A673 (cell line): ENCODE measurements at regions not wholly inside any gene's neighbourhood (a gene's known extent, or its start where the extent isn't known, plus 50 kb on each side); places are given as distances from the start of the nearest gene placed in this dataset.

Experiments used
- BruUV-seq: library from RNA; stranded (reverse); fragments of 400-500 nt; replicated peaks from 2 replicates; lab custom pipeline; 2021; lab: Mats Ljungman, UMichigan
- CTCF ChIA-PET: fragments of 300-600 bp; sonication (Branson Sonifier 250); formaldehyde crosslinking; loops from one replicate; lab custom pipeline; 2022; ENCODE audit warnings: antibody characterized with exemption; lab: Charles Lee
- POLR2A ChIA-PET: fragments of 300-600 bp; sonication (Branson Sonifier 250); formaldehyde crosslinking; loops from one replicate; lab custom pipeline; 2022; ENCODE audit warnings: antibody characterized with exemption; ENCODE audit not compliant: low non-redundant PET; lab: Charles Lee
- DNase-seq: peaks from one replicate; pipeline ENCODE4 v3.0.0-alpha.2; 2015; ENCODE audit warnings: low spot score
- H3K27ac ChIP-seq: fragments of 200-600 bp; sonication (generic); 2 replicates; pipeline ENCODE4 v1.5.1; 2016; ENCODE audit warnings: mixed run types, low read depth, mild to moderate bottlenecking, mixed read lengths, antibody characterized with exemption, low read length; ENCODE audit not compliant: poor library complexity, severe bottlenecking
- H3K27me3 ChIP-seq: fragments of 200-600 bp; sonication (generic); replicated peaks from 2 replicates; pipeline ENCODE4 v1.6.1; 2017; ENCODE audit warnings: mixed run types, low read depth, mild to moderate bottlenecking, mixed read lengths, antibody characterized with exemption, low read length; ENCODE audit not compliant: insufficient read depth, poor library complexity
- H3K36me3 ChIP-seq: fragments of 200-600 bp; sonication (generic); 2 replicates; pipeline ENCODE4 v1.6.1; 2016; ENCODE audit warnings: mixed run types, mild to moderate bottlenecking, mixed read lengths, antibody characterized with exemption, low read length; ENCODE audit not compliant: insufficient read depth, poor library complexity, severe bottlenecking
- H3K4me1 ChIP-seq: fragments of 200-600 bp; sonication (generic); 2 replicates; pipeline ENCODE4 v1.6.1; 2017; ENCODE audit warnings: mixed run types, mild to moderate bottlenecking, mixed read lengths, antibody characterized with exemption, low read length; ENCODE audit not compliant: insufficient read depth, poor library complexity, severe bottlenecking
- H3K4me3 ChIP-seq: fragments of 200-600 bp; sonication (generic); 2 replicates; pipeline ENCODE4 v1.5.1; 2016; ENCODE audit warnings: low read depth, mixed run types, mild to moderate bottlenecking, mixed read lengths, low read length; ENCODE audit not compliant: poor library complexity, severe bottlenecking
- H3K9me3 ChIP-seq: fragments of 200-600 bp; sonication (generic); 2 replicates; pipeline ENCODE4 v1.6.1; 2016; ENCODE audit warnings: mixed run types, low read depth, mild to moderate bottlenecking, mixed read lengths, antibody characterized with exemption, low read length; ENCODE audit not compliant: poor library complexity, severe bottlenecking
- EZH2 ChIP-seq: fragments of 200-600 bp; sonication (generic); IDR thresholded peaks from 2 replicates; pipeline ENCODE4 v1.6.1; 2017; ENCODE audit warnings: borderline replicate concordance, low read depth, mild to moderate bottlenecking, mixed read lengths, antibody characterized with exemption, low read length; ENCODE audit not compliant: poor library complexity, severe bottlenecking
- intact Hi-C: fragments of 100-400 bp; cut with micrococcal nuclease; formaldehyde crosslinking; loops from one replicate; pipeline ENCODE4 v1.10.0; 2022; ENCODE audit not compliant: unreplicated experiment
- TF ChIP-seq, protein P1 (sequence below): fragments of 300-800, 200-600 bp; sonication (generic); conservative IDR thresholded peaks from 2 replicates; pipeline ENCODE4 v1.5.1; 2017; ENCODE audit warnings: low read depth, mild to moderate bottlenecking, antibody characterized with exemption, low read length, moderate library complexity, mixed read lengths

DNA sequence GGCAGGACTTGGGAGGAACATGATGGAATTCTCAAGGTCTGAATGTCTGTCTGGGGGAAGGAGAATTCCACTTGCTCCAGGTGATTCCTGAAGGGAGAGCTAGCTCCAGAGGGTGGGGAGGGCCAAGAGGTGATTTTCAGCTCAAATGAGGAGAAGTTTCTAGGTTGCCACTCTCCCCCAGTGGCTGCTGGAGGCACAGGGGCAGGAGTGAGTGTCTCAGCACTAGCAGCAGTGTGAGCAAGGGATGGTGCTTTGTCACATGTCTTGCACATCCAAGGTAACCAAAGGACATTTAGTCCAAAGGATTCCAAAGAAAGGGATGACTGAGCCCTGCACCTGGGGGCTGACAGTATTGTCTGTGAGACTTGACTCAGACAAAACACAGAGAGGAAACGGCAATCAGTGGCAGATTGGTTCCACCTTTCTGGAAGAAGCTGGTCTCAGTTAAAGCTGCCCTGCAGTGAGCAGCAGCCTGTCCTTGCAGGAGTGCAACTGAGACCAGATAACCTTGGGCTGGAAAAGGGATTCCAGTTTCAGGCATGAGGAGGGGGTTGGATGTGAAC lies 51.2 kb upstream of the PCBD1 start:
- no peaks in the 10 kb centered on the region for H3K4me1 ChIP-seq
- no peaks in the 10 kb centered on the region for H3K27me3 ChIP-seq
- no peaks in the 10 kb centered on the region for H3K36me3 ChIP-seq
- intact Hi-C loops = no loop called here
- no peak for DNase-seq
- no peak overlapping the region for H3K4me3 ChIP-seq
- no TSS peak for BruUV-seq
- ChIA-PET CTCF (no interaction called here), POLR2A (no interaction called here)
- no peak overlapping the region for H3K27ac ChIP-seq
- TF ChIP-seq EZH2 = no peak
- TF ChIP-seq, protein P1, sequence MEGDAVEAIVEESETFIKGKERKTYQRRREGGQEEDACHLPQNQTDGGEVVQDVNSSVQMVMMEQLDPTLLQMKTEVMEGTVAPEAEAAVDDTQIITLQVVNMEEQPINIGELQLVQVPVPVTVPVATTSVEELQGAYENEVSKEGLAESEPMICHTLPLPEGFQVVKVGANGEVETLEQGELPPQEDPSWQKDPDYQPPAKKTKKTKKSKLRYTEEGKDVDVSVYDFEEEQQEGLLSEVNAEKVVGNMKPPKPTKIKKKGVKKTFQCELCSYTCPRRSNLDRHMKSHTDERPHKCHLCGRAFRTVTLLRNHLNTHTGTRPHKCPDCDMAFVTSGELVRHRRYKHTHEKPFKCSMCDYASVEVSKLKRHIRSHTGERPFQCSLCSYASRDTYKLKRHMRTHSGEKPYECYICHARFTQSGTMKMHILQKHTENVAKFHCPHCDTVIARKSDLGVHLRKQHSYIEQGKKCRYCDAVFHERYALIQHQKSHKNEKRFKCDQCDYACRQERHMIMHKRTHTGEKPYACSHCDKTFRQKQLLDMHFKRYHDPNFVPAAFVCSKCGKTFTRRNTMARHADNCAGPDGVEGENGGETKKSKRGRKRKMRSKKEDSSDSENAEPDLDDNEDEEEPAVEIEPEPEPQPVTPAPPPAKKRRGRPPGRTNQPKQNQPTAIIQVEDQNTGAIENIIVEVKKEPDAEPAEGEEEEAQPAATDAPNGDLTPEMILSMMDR = no peak
- H3K9me3 ChIP-seq = no peaks in the 10 kb centered on the region

DNA sequence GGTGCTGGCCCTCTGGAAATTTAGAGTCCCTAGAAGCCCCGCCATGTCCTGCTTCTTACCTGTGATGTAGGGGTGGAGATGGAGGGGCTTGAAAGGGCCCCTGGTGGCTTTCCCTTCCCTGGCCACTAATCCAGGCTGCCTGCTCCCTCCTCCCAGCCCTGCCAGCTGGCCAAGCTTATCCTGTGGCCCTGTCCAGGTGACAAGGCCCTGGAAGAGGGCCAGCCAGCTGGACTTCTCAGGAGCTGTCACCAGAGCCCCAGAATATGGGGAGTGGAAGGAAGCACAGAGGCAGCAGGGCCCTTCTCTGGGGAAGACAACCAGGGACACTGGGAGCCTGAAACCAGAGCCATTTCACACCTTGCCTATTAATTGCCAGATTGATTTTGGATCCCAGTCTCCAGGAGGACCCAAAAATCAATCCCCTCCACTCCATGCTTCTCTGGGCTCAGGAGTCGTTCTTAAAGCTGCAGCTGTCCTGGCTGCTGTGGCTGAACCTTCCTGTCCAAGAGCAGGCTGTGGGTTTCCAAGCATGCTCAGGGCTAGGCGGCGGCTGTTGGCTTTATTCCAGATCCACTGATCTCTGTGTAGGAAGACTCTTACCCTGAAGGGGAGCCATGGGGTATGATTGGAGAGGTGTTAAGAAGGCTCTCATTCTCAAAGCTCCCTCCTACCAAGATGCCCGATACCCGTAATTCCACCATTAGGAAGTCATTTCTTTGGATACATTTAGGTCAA lies 52.6 kb upstream of the PCBD1 start:
- Histone ChIP-seq H3K36me3 (no peaks in the 10 kb centered on the region), H3K27ac (no peak overlapping the region), H3K9me3 (no peaks in the 10 kb centered on the region), H3K27me3 (no peaks in the 10 kb centered on the region), H3K4me3 (no peak overlapping the region), H3K4me1 (no peaks in the 10 kb centered on the region)
- ChIA-PET CTCF (no interaction called here), POLR2A (interaction anchor here (0.7 kb wide), 1 partner anchor 23 kb away, joined by 3 read pairs; no protein-coding TSS in a partner anchor)
- TF ChIP-seq EZH2 = no peak
- TF ChIP-seq, protein P1 = no peak
- BruUV-seq = no TSS peak
- intact Hi-C loops = no loop called here
- DNase-seq = peak; percentile 5

DNA sequence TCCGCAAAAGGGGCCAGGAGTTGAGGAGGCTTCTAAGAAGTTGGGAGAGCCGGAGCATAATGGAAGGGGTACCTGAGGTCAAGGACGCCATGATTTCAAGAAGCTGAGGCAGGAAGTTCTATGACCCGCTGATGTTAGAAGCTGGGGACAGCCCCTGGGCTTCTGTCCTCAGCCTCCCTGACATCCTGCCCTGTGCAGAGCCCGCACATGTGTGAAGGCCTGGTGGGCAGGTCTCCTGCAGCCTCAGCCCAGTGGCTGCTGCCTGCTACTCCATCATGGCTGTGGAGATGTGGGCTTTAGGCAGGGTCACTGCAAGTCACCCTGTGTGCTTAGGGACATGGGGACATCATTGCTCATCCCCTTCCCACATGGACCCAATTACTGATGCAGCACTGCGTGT lies 53.8 kb upstream of the PCBD1 start:
- Histone ChIP-seq H3K36me3 (no peaks in the 10 kb centered on the region), H3K4me3 (no peak overlapping the region), H3K27ac (no peak overlapping the region), H3K9me3 (no peaks in the 10 kb centered on the region), H3K27me3 (no peaks in the 10 kb centered on the region), H3K4me1 (no peaks in the 10 kb centered on the region)
- CTCF ChIA-PET = interaction anchor here (0.6 kb wide), 1 partner anchor 43 kb away, joined by 3 read pairs; no protein-coding TSS in a partner anchor
- no peak for TF ChIP-seq EZH2
- TF ChIP-seq, protein P1 = no peak
- intact Hi-C loops = no loop called here
- no TSS peak for BruUV-seq
- POLR2A ChIA-PET = no interaction called here
- DNase-seq = no peak
